Temporal lobe (tissue), 1 donor: ENCODE measurements at regions not wholly inside any gene's neighbourhood (a gene's known extent, or its start where the extent isn't known, plus 50 kb on each side); places are given as distances from the start of the nearest gene placed in this dataset. TPM values are rescaled to one million over a fixed set of nuclear protein-coding genes. Genes with fewer than 3 reads are reported as not detected.

Experiments used
- small RNA-seq: library from RNA; depleted of rRNA; stranded (forward); fragments of <200 nt; gene quantifications from one replicate; pipeline ENCODE3, GENCODE V24; 2014; ENCODE audit warnings: low replicate concordance

Small RNAs in the stretch of these regions (small RNA-seq; reads per million reads assigned to genes)
- not detected for gene AC034244.1
